GM21367 (cell line): ENCODE measurements at regions not wholly inside any gene's neighbourhood (a gene's known extent, or its start where the extent isn't known, plus 50 kb on each side); places are given as distances from the start of the nearest gene placed in this dataset.

ENCODE experiments used
- ATAC-seq: cut with Tn5 transposase; IDR thresholded peaks from one replicate; pipeline ENCODE4 v1.9.1; 2021; ENCODE audit not compliant: unreplicated experiment

GRCh38 chr12:126147321-126147720, 1082.1 kb downstream of the AACS start:
- no peak for ATAC-seq

- no peak for ATAC-seq
Observed at GRCh38 chr12:126156806-126157574, 1091.8 kb downstream of the AACS start.

GRCh38 chr12:126157575-126157966, 1092.3 kb downstream of the AACS start:
- ATAC-seq: no peak

- no peak for ATAC-seq
Observed at GRCh38 chr12:126159139-126159538, 1093.9 kb downstream of the AACS start.

- ATAC-seq: no peak
Observed at GRCh38 chr12:126160912-126161311, 1095.7 kb downstream of the AACS start.

- ATAC-seq: no peak
Observed at GRCh38 chr12:126163984-126164383, 1098.7 kb downstream of the AACS start.

- ATAC-seq: no peak
Observed at GRCh38 chr12:126171937-126172559, 1106.8 kb downstream of the AACS start.

GRCh38 chr12:126182619-126183236, 1117.5 kb downstream of the AACS start:
- ATAC-seq: no peak

- ATAC-seq: no peak
Observed at GRCh38 chr12:126185025-126185424, 1119.8 kb downstream of the AACS start.

GRCh38 chr12:126189856-126190255, 1124.6 kb downstream of the AACS start:
- ATAC-seq: no peak

GRCh38 chr12:126191031-126191891, 1126.0 kb downstream of the AACS start:
- no peak for ATAC-seq

GRCh38 chr12:126191949-126192348, 1126.7 kb downstream of the AACS start:
- no peak for ATAC-seq

GRCh38 chr12:126193190-126193589, 1128.0 kb downstream of the AACS start:
- ATAC-seq: no peak

- no peak for ATAC-seq
Observed at GRCh38 chr12:126196263-126196662, 1131.0 kb downstream of the AACS start.

GRCh38 chr12:126198516-126198915, 1133.3 kb downstream of the AACS start:
- ATAC-seq: no peak

- no peak for ATAC-seq
Observed at GRCh38 chr12:126198966-126199692, 1133.9 kb downstream of the AACS start.

GRCh38 chr12:126201981-126202537, 1136.8 kb downstream of the AACS start:
- ATAC-seq: no peak

GRCh38 chr12:126204326-126204725, 1139.1 kb downstream of the AACS start:
- no peak for ATAC-seq

GRCh38 chr12:126210026-126210425, 1144.8 kb downstream of the AACS start:
- ATAC-seq: no peak

GRCh38 chr12:126210448-126210847, 1145.2 kb downstream of the AACS start:
- ATAC-seq: no peak
